Left lung (tissue), 4 donors: ENCODE measurements at regions not wholly inside any gene's neighbourhood (a gene's known extent, or its start where the extent isn't known, plus 50 kb on each side); places are given as distances from the start of the nearest gene placed in this dataset.

Source experiments
- ATAC-seq: fragments of 200-7000 bp; cut with Tn5 transposase; one replicate; pipeline ENCODE4 v1.9.1; 2020; ENCODE audit warnings: moderate library complexity
- DNase-seq, 4 donors: peaks; one replicate each; pipeline ENCODE4 v3.0.0-alpha.2; 2013 to 2020
- H3K27ac ChIP-seq, 2 donors: fragments of 200-600 bp; sonication (generic) in 1 of 2; one replicate each; pipeline versions ENCODE4 v1.5.0 to v1.8.0; 2020 to 2021
- H3K27me3 ChIP-seq, 2 donors: fragments of 200-600 bp; sonication (generic) in 1 of 2; one replicate each; pipeline versions ENCODE4 v1.5.0 to v1.8.0; 2020 to 2021
- H3K36me3 ChIP-seq, 2 donors: fragments of 200-600 bp; sonication (generic) in 1 of 2; one replicate each; pipeline versions ENCODE4 v1.5.0 to v1.8.0; 2020 to 2021
- H3K4me1 ChIP-seq, 2 donors: fragments of 200-600 bp; one replicate each; pipeline ENCODE4 v1.8.0; 2021
- H3K4me3 ChIP-seq, 2 donors: fragments of 200-600 bp; sonication (generic) in 1 of 2; one replicate each; pipeline versions ENCODE4 v1.5.0 to v1.8.0; 2020 to 2021; ENCODE audit warnings: mild to moderate bottlenecking in 1 of 2
- H3K9me3 ChIP-seq, 2 donors: fragments of 200-600 bp; sonication (generic) in 1 of 2; one replicate each; pipeline versions ENCODE4 v1.5.0 to v1.8.0; 2020 to 2021
- intact Hi-C, 2 donors: fragments of 100-400 bp; cut with DNase I; formaldehyde crosslinking; loops; one replicate each; pipeline versions ENCODE4 v1.11.2 to v1.14.2; 2022
- TF ChIP-seq, protein P1 (sequence below), 2 donors: fragments of 200-600 bp; sonication (generic) in 1 of 2; IDR thresholded peaks; one replicate each; pipeline versions ENCODE4 v1.5.0 to v1.8.0; 2021; ENCODE audit warnings: antibody characterized with exemption in 2 of 2
- donor health status: DM: no; HTN: yes; CAD: no.
- donor health status: DM: no; HTN: no; CAD: no.

GRCh38 chr5:27598576-27598975 lies 560.2 kb upstream of the CDH9 start:
- no peaks in the 10 kb centered on the region for H3K27me3 ChIP-seq
- H3K4me1 ChIP-seq: no peaks in the 10 kb centered on the region
- H3K27ac ChIP-seq: no peak overlapping the region
- H3K9me3 ChIP-seq: no peaks in the 10 kb centered on the region
- intact Hi-C loops: no loop called here
- no peak overlapping the region for H3K4me3 ChIP-seq
- ATAC-seq: no peak
- TF ChIP-seq, protein P1, sequence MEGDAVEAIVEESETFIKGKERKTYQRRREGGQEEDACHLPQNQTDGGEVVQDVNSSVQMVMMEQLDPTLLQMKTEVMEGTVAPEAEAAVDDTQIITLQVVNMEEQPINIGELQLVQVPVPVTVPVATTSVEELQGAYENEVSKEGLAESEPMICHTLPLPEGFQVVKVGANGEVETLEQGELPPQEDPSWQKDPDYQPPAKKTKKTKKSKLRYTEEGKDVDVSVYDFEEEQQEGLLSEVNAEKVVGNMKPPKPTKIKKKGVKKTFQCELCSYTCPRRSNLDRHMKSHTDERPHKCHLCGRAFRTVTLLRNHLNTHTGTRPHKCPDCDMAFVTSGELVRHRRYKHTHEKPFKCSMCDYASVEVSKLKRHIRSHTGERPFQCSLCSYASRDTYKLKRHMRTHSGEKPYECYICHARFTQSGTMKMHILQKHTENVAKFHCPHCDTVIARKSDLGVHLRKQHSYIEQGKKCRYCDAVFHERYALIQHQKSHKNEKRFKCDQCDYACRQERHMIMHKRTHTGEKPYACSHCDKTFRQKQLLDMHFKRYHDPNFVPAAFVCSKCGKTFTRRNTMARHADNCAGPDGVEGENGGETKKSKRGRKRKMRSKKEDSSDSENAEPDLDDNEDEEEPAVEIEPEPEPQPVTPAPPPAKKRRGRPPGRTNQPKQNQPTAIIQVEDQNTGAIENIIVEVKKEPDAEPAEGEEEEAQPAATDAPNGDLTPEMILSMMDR (IDR thresholded peaks at IDR 0.05): no peak
- no peak for DNase-seq
- H3K36me3 ChIP-seq: no peaks in the 10 kb centered on the region

- ATAC-seq (no peak), DNase-seq (no peak)
- Histone ChIP-seq H3K4me1 (no peaks in the 10 kb centered on the region), H3K4me3 (no peak overlapping the region), H3K9me3 (peaks cover 0 to 3% of the 10 kb centered on the region in 2 donors), H3K27ac (no peak overlapping the region), H3K36me3 (no peaks in the 10 kb centered on the region), H3K27me3 (no peaks in the 10 kb centered on the region)
- intact Hi-C loops: no loop called here
- TF ChIP-seq, protein P1 (IDR thresholded peaks at IDR 0.05): no peak
These were observed 555.8 kb upstream of the CDH9 start for GRCh38 chr5:27594141-27594540.

DNA sequence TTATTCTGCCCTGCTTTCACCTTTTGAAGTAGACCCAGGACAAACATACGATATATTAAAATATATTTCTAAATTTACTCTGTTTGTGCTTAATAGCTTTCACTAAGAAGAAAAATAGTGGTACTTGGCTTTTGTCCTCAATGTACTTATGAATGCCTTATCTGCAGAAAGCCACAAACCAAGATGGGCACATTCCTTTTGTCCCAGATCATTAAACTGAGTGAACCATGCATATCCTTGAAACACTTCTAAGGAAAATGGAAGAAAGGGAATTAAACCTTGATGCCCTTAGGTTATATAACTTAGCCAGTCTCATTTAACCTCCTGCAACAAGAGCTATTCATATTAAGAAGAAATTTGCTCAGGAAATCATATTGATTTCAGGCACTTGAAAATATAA lies 553.8 kb upstream of the CDH9 start:
- Histone ChIP-seq H3K9me3 (peaks cover 0 to 3% of the 10 kb centered on the region in 2 donors), H3K27me3 (no peaks in the 10 kb centered on the region), H3K4me3 (no peak overlapping the region), H3K36me3 (no peaks in the 10 kb centered on the region), H3K27ac (no peak overlapping the region), H3K4me1 (no peaks in the 10 kb centered on the region)
- DNase-seq (no peak), ATAC-seq (no peak)
- intact Hi-C loops: no loop called here
- TF ChIP-seq, protein P1 (IDR thresholded peaks at IDR 0.05): no peak

GRCh38 chr5:27590503-27590902 lies 552.1 kb upstream of the CDH9 start:
- peaks cover 0 to 3% of the 10 kb centered on the region in 2 donors for H3K9me3 ChIP-seq
- H3K36me3 ChIP-seq: no peaks in the 10 kb centered on the region
- DNase-seq (peak in 1 of 4 donors; percentile 48), ATAC-seq (no peak)
- H3K4me1 ChIP-seq: no peaks in the 10 kb centered on the region
- H3K4me3 ChIP-seq: no peak overlapping the region
- TF ChIP-seq, protein P1 (IDR thresholded peaks at IDR 0.05): no peak
- intact Hi-C loops: no loop called here
- H3K27ac ChIP-seq: no peak overlapping the region
- no peaks in the 10 kb centered on the region for H3K27me3 ChIP-seq

DNA sequence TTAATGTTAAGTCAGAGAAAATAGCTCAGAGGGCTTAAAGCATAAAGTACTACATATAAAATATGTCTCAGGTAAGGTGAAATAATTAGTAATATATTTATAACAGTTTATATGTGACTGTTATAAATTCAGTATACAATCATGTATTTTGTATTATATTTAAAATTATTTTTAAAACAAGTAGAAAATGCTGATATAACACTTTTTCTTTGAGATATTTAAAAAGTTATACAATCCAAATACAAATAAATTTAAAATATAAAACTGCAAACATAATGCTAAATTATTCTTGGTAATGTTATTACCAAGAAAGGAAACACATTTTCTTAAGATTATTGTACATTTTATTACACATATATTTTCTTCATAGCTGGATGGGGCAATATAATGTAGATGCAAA lies 539.9 kb upstream of the CDH9 start:
- peaks cover 0 to 1% of the 10 kb centered on the region in 2 donors for H3K9me3 ChIP-seq
- TF ChIP-seq, protein P1 (IDR thresholded peaks at IDR 0.05): no peak
- no peaks in the 10 kb centered on the region for H3K4me1 ChIP-seq
- H3K27ac ChIP-seq: no peak overlapping the region
- no peak overlapping the region for H3K4me3 ChIP-seq
- DNase-seq: no peak
- intact Hi-C loops: no loop called here
- no peaks in the 10 kb centered on the region for H3K27me3 ChIP-seq
- no peaks in the 10 kb centered on the region for H3K36me3 ChIP-seq
- no peak for ATAC-seq
